SK-N-SH (cell line): ENCODE measurements at regions not wholly inside any gene's neighbourhood (a gene's known extent, or its start where the extent isn't known, plus 50 kb on each side); places are given as distances from the start of the nearest gene placed in this dataset.
"Not testable (repeated sequence)": the region's sequence is repeated elsewhere in the genome, so short reads cannot be mapped to it uniquely, and the experiment has no call there.

Experiments
- CTCF ChIA-PET: fragments of 300-600, 350-600 bp; formaldehyde crosslinking; extraction: SDS; loops from one replicate; lab custom pipeline; 2021; lab: Yijun Ruan, JAX
- POLR2A ChIA-PET: fragments of 350-600 bp; sonication (Branson Sonifier 250); formaldehyde crosslinking; extraction: SDS; loops from one replicate; lab custom pipeline; 2020; ENCODE audit warnings: antibody characterized with exemption, inconsistent platforms; lab: Yijun Ruan, JAX
- DNase-seq: peaks from one replicate; pipeline ENCODE4 v3.0.0; 2012
- H2AFZ ChIP-seq: fragments of 200-600 bp; sonication (generic); 2 replicates; pipeline ENCODE4 v1.8.1; 2016; ENCODE audit warnings: antibody characterized with exemption, mild to moderate bottlenecking, low read depth
- H3F3A ChIP-seq: fragments of 200-600 bp; sonication (generic); replicated peaks from 2 replicates; pipeline ENCODE3; 2016; ENCODE audit warnings: antibody characterized with exemption, mild to moderate bottlenecking; ENCODE audit not compliant: insufficient read depth
- H3K27ac ChIP-seq, 2 experiments: fragments of 200-500 bp in 1 of 2; fragments of 200-600 bp in 1 of 2; sonication (Bioruptor generic) in 1 of 2; sonication (generic), shearing (Covaris generic) in 1 of 2; 2 replicates each; pipeline versions ENCODE4 v1.5.1 to v1.6.1; 2014 to 2016; ENCODE audit warnings: low read depth in 2 of 2, inconsistent platforms in 1 of 2, low read length in 1 of 2, mild to moderate bottlenecking in 1 of 2, mixed read lengths in 1 of 2
- H3K27me3 ChIP-seq: fragments of 200-600 bp; sonication (generic), shearing (Covaris generic); 2 replicates; pipeline ENCODE4 v1.6.1; 2016; ENCODE audit warnings: mixed run types; ENCODE audit not compliant: insufficient read depth
- H3K36me3 ChIP-seq, 2 experiments: fragments of 200-500 bp in 1 of 2; fragments of 200-600 bp in 1 of 2; sonication (Bioruptor generic) in 1 of 2; sonication (generic) in 1 of 2; replicated peaks in 1 of 2; 2 replicates each; pipeline versions ENCODE3 to v1.5.1; 2014 to 2016; ENCODE audit warnings: low read length in 1 of 2, mild to moderate bottlenecking in 1 of 2; ENCODE audit not compliant: insufficient read depth in 2 of 2, control insufficient read depth in 1 of 2
- H3K4me1 ChIP-seq, 2 experiments: fragments of 200-500 bp in 1 of 2; fragments of 200-600 bp in 1 of 2; sonication (Bioruptor generic) in 1 of 2; sonication (generic), shearing (Covaris generic) in 1 of 2; 2 replicates each; pipeline versions ENCODE4 v1.5.1 to v1.6.1; 2014 to 2016; ENCODE audit warnings: low read depth in 1 of 2, low read length in 1 of 2, mixed run types in 1 of 2; ENCODE audit not compliant: insufficient read depth in 2 of 2, control insufficient read depth in 1 of 2
- H3K4me2 ChIP-seq: fragments of 200-600 bp; sonication (generic), shearing (Covaris generic); 2 replicates; pipeline ENCODE4 v1.6.1; 2017; ENCODE audit warnings: mixed run types
- H3K4me3 ChIP-seq, 2 experiments: fragments of 200-500 bp in 1 of 2; fragments of 200-600 bp in 1 of 2; sonication (Bioruptor generic) in 1 of 2; sonication (generic), shearing (Covaris generic) in 1 of 2; 2 replicates each; pipeline versions ENCODE4 v1.5.1 to v1.8.1; 2014 to 2016; ENCODE audit warnings: low read depth in 2 of 2, inconsistent platforms in 1 of 2, low read length in 1 of 2, mild to moderate bottlenecking in 1 of 2, mixed read lengths in 1 of 2, moderate library complexity in 1 of 2
- H3K79me2 ChIP-seq: fragments of 200-600 bp; sonication (generic); 2 replicates; pipeline ENCODE4 v1.8.1; 2017; ENCODE audit warnings: mild to moderate bottlenecking; ENCODE audit not compliant: insufficient read depth
- H3K9ac ChIP-seq: fragments of 200-600 bp; sonication (generic); 2 replicates; pipeline ENCODE4 v1.6.1; 2017; ENCODE audit warnings: mixed run types
- H3K9me2 ChIP-seq: fragments of 200-600 bp; sonication (generic); 2 replicates; pipeline ENCODE4 v1.6.1; 2017; ENCODE audit warnings: mixed run types
- H3K9me3 ChIP-seq: fragments of 200-600 bp; sonication (generic); 2 replicates; pipeline ENCODE4 v1.6.1; 2017; ENCODE audit warnings: mixed run types, mild to moderate bottlenecking, moderate library complexity
- H4K20me1 ChIP-seq: fragments of 200-600 bp; sonication (generic); 2 replicates; pipeline ENCODE4 v1.6.1; 2017; ENCODE audit warnings: mild to moderate bottlenecking, mixed run types; ENCODE audit not compliant: insufficient read depth
- IRF3 ChIP-seq: fragments of 150-350 bp; IDR thresholded peaks from 2 replicates; pipeline ENCODE4 v1.6.1; 2016; ENCODE audit warnings: mild to moderate bottlenecking, low read depth, low read length
- WGBS: methylation state at CpG from one replicate; pipeline ENCODE4 v1.1.6; 2017; ENCODE audit warnings: low lambda C conversion rate; 5-methylcytosine and 5-hydroxymethylcytosine counted together
- TF ChIP-seq, protein P1 (sequence below): fragments of 200-600 bp; sonication (generic); IDR thresholded peaks from 2 replicates; pipeline ENCODE4 v1.6.1; 2017; ENCODE audit warnings: antibody characterized with exemption, mild to moderate bottlenecking, moderate library complexity

DNA sequence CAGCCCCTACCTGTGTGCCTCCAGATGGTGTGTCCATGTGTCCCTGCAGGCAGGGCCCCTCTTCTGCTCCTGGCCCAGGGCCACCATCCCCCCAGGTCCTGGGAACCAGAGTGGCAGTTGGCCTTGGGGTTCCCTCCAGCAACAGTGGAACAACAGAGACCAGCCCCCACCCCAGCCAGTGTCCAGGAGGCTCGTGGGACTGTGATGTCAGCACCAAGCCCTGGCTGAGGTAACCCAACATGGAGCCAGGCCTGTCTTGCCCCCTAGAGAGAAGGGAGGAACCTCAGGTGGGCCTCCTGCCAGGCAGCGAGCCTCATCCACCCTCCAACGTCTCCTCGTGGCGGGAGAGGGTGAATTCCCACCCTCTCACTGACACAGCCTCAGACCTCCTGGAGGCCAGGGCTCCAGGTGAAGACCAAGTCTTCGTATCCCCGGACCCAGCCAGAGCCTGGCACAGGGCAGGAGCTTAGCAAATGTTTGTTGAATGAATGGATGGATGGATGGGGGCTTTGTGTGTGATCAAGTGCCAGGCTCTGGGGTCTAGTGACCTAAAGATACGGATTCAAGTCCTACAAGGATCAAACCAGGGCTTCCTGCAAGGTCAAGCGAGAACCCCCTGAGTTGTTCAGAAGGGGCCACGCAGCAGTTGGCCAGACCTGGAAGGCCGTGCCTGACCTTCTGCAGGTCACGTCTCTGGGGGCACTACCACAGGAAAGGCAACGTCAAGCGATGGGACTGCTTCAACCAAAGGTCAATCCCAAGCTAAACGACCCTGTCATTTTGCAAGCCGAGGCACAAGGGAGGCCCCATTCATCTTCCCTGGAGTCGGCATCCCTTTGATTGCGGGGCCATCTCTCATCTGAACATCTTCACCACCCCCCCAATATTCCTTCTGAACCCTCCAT, 204.7 kb downstream of the TBC1D2B start:
- H3K9ac ChIP-seq, H4K20me1 ChIP-seq, H3K4me2 ChIP-seq, H2AFZ ChIP-seq, H3K36me3 ChIP-seq, H3F3A ChIP-seq, H3K9me2 ChIP-seq, H3K9me3 ChIP-seq, DNase-seq, H3K27ac ChIP-seq, H3K4me3 ChIP-seq, H3K79me2 ChIP-seq, POLR2A ChIA-PET, H3K27me3 ChIP-seq: not testable (repeated sequence)
- CTCF ChIA-PET = interaction anchor here (1.1 to 4.2 kb wide), 5 partner anchors 30 to 244 kb away, joined by 3 to 37 read pairs (median 4); partner anchors contain the start of gene LINGO1
- peaks cover 7 to 13% of the 10 kb centered on the region in 2 experiments; a peak in 3 of 4 replicates for H3K4me1 ChIP-seq
- WGBS = 71% methylated on average over 10 of the region's 18 CpGs

DNA sequence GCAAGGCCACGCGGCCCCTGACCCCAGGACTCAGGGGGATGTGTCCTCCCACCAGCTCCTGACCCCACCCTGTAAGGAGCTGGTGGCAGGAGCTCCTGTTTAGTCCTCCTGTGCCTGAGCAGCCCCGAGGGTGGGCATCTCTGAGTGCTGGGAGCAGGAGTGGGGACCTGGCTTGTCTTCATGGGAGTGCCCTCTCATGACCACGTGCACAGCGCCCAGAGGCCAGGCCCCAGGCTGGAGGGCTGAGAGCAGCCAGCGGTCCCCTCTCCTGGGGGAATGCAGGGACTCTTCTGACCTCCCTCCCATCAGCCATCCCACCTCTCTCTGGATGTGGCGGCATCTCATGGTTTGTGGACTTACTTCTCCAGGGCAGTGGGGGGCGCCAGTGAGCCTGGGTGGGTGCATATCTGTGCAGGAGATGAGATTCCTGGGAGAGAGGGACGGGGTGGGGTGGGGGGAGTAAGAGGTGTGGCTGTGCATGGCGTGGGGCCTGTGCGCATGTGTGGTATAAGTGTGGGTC, 205.6 kb downstream of the TBC1D2B start:
- H3K9me3 ChIP-seq = no peaks in the 10 kb centered on the region
- DNase-seq = no peak
- no peak overlapping the region for H3K27ac ChIP-seq
- no peak overlapping the region for H3K4me2 ChIP-seq
- H3K9ac ChIP-seq = no peak overlapping the region
- no peaks in the 10 kb centered on the region for H3K79me2 ChIP-seq
- no peaks in the 10 kb centered on the region for H3K9me2 ChIP-seq
- no peaks in the 10 kb centered on the region for H4K20me1 ChIP-seq
- H3K27me3 ChIP-seq = no peaks in the 10 kb centered on the region
- peaks cover 5 to 7% of the 10 kb centered on the region in 2 experiments; a peak in 3 of 4 replicates for H3K4me1 ChIP-seq
- no peaks in the 10 kb centered on the region for H3F3A ChIP-seq
- POLR2A ChIA-PET = no interaction called here
- 72% methylated on average over 6 of the region's 11 CpGs for WGBS
- H3K36me3 ChIP-seq = no peaks in the 10 kb centered on the region
- H3K4me3 ChIP-seq = no peak overlapping the region
- CTCF ChIA-PET = no interaction called here
- TF ChIP-seq, protein P1, sequence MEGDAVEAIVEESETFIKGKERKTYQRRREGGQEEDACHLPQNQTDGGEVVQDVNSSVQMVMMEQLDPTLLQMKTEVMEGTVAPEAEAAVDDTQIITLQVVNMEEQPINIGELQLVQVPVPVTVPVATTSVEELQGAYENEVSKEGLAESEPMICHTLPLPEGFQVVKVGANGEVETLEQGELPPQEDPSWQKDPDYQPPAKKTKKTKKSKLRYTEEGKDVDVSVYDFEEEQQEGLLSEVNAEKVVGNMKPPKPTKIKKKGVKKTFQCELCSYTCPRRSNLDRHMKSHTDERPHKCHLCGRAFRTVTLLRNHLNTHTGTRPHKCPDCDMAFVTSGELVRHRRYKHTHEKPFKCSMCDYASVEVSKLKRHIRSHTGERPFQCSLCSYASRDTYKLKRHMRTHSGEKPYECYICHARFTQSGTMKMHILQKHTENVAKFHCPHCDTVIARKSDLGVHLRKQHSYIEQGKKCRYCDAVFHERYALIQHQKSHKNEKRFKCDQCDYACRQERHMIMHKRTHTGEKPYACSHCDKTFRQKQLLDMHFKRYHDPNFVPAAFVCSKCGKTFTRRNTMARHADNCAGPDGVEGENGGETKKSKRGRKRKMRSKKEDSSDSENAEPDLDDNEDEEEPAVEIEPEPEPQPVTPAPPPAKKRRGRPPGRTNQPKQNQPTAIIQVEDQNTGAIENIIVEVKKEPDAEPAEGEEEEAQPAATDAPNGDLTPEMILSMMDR = peak; percentile 41
- no peak for TF ChIP-seq IRF3
- no peak overlapping the region for H2AFZ ChIP-seq
